ENCODE measurements at regions not wholly inside any gene's neighbourhood (a gene's known extent, or its start where the extent isn't known, plus 50 kb on each side); places are given as distances from the start of the nearest gene placed in this dataset.

DNA sequence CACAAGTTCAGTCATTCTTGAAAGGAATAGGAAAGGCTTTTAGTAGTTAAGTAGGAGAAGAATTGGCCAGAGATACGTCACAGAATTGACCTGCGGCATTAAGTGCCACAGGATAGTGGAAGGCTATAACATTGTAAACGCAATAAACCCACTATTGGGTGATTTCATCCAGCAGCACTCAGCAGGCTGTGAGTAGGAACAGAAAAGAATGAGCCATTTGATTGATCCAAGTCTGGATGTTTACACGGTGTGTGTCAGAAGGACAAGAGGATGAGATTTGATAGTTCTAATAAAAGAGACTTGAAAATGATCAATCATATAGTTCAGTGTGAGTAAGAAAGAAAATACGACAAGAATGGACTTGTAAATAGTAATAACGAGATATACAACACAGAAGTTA, 110.0 kb upstream of the MTAP start:
- Histone ChIP-seq H3K9me3 (peaks cover 0 to 16% (median 0%) of the 10 kb centered on the region in 3 donors), H3K36me3 (no peaks in the 10 kb centered on the region), H3K27ac (no peak overlapping the region), H3K4me1 (peaks cover 0 to 10% (median 0%) of the 10 kb centered on the region in 3 donors), H3K27me3 (peaks cover 4% of the 10 kb centered on the region), H3K4me3 (no peak overlapping the region)
- ATAC-seq, result no peak
- WGBS, 2 donors (ENCODE audit: low coverage in 1 of 2), result 71 to 72% methylated on average over 3 to 6 of the region's 6 CpGs
- TF ChIP-seq, protein P1, sequence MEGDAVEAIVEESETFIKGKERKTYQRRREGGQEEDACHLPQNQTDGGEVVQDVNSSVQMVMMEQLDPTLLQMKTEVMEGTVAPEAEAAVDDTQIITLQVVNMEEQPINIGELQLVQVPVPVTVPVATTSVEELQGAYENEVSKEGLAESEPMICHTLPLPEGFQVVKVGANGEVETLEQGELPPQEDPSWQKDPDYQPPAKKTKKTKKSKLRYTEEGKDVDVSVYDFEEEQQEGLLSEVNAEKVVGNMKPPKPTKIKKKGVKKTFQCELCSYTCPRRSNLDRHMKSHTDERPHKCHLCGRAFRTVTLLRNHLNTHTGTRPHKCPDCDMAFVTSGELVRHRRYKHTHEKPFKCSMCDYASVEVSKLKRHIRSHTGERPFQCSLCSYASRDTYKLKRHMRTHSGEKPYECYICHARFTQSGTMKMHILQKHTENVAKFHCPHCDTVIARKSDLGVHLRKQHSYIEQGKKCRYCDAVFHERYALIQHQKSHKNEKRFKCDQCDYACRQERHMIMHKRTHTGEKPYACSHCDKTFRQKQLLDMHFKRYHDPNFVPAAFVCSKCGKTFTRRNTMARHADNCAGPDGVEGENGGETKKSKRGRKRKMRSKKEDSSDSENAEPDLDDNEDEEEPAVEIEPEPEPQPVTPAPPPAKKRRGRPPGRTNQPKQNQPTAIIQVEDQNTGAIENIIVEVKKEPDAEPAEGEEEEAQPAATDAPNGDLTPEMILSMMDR (IDR thresholded peaks at IDR 0.05), result no peak

DNA sequence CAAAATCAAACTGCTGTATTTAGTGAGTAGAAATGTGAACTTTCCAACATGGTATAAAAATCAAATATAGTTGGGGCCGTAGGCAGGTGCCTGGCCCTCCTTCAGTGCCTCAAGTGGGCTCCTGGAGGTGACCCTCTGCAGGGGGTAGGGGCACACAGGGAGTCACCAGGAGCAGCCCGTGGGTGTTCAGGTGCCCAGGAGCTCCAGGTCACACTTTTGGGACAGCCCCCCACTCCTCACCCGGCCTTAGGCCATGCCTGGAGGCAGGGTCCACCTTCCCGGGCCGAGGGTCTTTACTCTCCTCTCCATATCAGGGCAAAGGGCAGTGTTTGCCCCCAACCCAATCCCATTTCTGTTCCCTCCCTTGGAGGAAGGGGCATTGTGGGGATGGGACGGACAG, 108.0 kb upstream of the MTAP start:
- Histone ChIP-seq H3K27ac (no peak overlapping the region), H3K27me3 (peaks cover 4% of the 10 kb centered on the region), H3K4me3 (no peak overlapping the region), H3K9me3 (peaks cover 0 to 16% (median 0%) of the 10 kb centered on the region in 3 donors), H3K36me3 (no peaks in the 10 kb centered on the region), H3K4me1 (peaks cover 0 to under 1% (median 0%) of the 10 kb centered on the region in 3 donors)
- 64 to 100% methylated on average over 1 to 6 of the region's 6 CpGs for WGBS, 2 donors (ENCODE audit: low coverage in 1 of 2)
- no peak for TF ChIP-seq POLR2A (IDR thresholded peaks at IDR 0.05)
- no peak for TF ChIP-seq POLR2AphosphoS5 (IDR thresholded peaks at IDR 0.05)
- TF ChIP-seq, protein P1 (IDR thresholded peaks at IDR 0.05), result no peak
- no peak for ATAC-seq

DNA sequence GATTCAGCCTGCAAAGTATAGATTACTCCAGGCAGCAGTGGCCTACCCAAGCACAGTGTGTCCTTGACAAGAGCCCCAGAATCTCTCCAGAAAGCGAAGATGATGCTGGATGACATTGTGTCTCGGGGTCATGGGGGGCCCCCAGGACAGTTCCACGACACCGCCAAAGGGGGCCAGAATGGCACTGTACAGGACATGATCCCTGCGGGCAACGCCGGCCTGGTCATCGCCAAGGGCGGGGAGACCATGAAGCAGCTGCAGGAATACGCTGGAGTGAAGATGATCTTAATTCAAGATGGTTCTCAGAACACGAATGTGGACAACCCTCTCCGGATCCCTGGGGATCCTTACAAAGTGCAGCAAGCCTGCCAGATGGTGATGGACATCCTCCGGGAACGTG, 107.0 kb upstream of the MTAP start:
- Histone ChIP-seq H3K4me3 (no peak overlapping the region), H3K36me3 (no peaks in the 10 kb centered on the region), H3K27ac (no peak overlapping the region), H3K9me3 (peaks cover 0 to 16% (median 0%) of the 10 kb centered on the region in 3 donors), H3K27me3 (peaks cover 4% of the 10 kb centered on the region), H3K4me1 (no peaks in the 10 kb centered on the region)
- no peak for ATAC-seq
- 96% methylated on average over 7 to 9 of the region's 14 CpGs for WGBS, 2 donors (ENCODE audit: low coverage in 1 of 2)
- TF ChIP-seq EP300 (IDR thresholded peaks at IDR 0.05) (no peak), POLR2A (IDR thresholded peaks at IDR 0.05) (no peak)

DNA sequence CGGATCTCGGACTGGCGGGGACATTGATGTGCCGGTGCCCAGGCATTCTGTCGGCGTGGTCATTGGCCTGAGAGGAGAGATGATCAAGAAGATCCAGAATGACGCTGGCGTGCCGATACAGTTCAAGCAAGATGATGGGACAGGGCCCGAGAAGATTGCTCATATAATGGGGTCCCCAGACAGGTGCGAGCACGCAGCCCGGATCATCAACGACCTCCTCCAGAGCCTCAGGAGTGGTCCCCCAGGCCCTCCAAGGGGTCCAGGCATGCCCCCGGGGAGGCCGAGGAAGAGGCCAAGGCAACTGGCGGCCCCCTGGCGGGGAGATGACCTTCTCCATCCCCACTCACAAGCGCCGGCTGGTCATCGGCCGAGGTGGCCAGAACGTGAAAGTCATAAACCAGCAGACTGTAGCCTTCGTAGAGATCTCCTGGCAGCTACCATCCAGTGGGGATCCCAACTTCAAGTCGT, 106.5 kb upstream of the MTAP start:
- TF ChIP-seq POLR2A (IDR thresholded peaks at IDR 0.05) (no peak), POLR2AphosphoS5 (IDR thresholded peaks at IDR 0.05) (no peak), EP300 (IDR thresholded peaks at IDR 0.05) (no peak)
- TF ChIP-seq, protein P1 (IDR thresholded peaks at IDR 0.05), result no peak
- 97% methylated on average over 13 of the region's 25 CpGs; no CpG with 5 or more reads in 1 of the 2 donors for WGBS, 2 donors (ENCODE audit: low coverage in 1 of 2)

DNA sequence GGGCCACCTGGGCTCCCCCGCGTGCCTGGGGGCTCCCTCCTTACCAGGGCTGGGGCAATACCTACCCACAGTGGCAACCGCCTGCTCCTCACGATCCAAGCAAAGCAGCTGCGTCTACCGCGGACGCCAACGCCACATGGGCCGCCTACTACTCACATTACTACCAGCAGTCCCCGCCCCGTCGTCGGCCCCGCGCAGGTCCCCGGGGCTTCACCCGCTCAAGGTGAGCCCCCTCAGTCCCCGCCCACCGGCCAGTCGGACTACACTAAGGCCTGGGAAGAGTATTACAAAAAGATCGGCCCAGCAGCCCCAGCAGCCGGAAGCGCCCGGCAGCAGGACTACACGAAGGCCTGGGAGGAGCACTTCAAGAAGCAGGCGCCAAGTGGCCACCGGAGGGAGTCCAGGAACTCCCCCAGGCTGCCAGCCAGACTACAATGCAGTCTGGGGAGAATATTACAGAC, 106.0 kb upstream of the MTAP start:
- H3K27ac ChIP-seq, result no peak overlapping the region
- H3K9me3 ChIP-seq, result peaks cover 0 to 16% (median 0%) of the 10 kb centered on the region in 3 donors
- 17% methylated on average over 1 of the region's 28 CpGs; no CpG with 5 or more reads in 1 of the 2 donors for WGBS, 2 donors (ENCODE audit: low coverage in 1 of 2)
- no peak for ATAC-seq
- TF ChIP-seq POLR2A (IDR thresholded peaks at IDR 0.05) (no peak), EP300 (IDR thresholded peaks at IDR 0.05) (no peak), POLR2AphosphoS5 (IDR thresholded peaks at IDR 0.05) (no peak)
- no peaks in the 10 kb centered on the region for H3K4me1 ChIP-seq
- H3K27me3 ChIP-seq, result peaks cover 4% of the 10 kb centered on the region
- no peaks in the 10 kb centered on the region for H3K36me3 ChIP-seq
- no peak overlapping the region for H3K4me3 ChIP-seq

More for the DNA sequence above, 106.5 kb upstream of the MTAP start:
- H3K9me3 ChIP-seq, result peaks cover 0 to 16% (median 0%) of the 10 kb centered on the region in 3 donors
- no peaks in the 10 kb centered on the region for H3K36me3 ChIP-seq
- peaks cover 4% of the 10 kb centered on the region for H3K27me3 ChIP-seq
- no peaks in the 10 kb centered on the region for H3K4me1 ChIP-seq
- ATAC-seq, result no peak
- no peak overlapping the region for H3K27ac ChIP-seq
- no peak overlapping the region for H3K4me3 ChIP-seq

DNA sequence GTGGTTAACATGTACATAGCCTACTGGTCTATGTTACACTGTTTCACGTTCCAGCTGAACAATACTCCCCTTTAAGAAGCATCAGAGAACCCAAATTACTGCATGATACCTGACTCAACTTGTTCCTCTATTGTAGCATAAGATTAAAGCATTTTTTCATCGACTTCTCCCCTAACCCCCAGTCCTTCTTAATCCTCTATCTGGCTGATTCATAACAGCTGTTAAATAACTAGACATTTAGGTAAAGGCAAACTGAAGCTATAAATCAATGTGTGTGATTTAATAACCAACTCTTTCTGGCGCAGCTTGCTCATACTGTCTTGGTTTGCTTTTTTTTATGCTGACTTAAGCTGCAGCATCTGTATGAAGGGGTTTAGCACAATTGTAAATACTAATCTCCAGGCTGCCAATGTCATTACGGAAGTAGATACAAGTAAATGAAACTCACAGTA, 94.2 kb upstream of the MTAP start:
- Histone ChIP-seq H3K27ac (no peak overlapping the region), H3K36me3 (no peaks in the 10 kb centered on the region), H3K9me3 (no peaks in the 10 kb centered on the region), H3K4me1 (no peaks in the 10 kb centered on the region), H3K27me3 (peaks cover 7% of the 10 kb centered on the region), H3K4me3 (no peak overlapping the region)
- ATAC-seq, result no peak
- WGBS, 2 donors (ENCODE audit: low coverage in 1 of 2), result 15 to 27% methylated on average over 4 of the region's 4 CpGs
- no peak for TF ChIP-seq POLR2AphosphoS5 (IDR thresholded peaks at IDR 0.05)
- no peak for TF ChIP-seq POLR2A (IDR thresholded peaks at IDR 0.05)
- no peak for TF ChIP-seq EP300 (IDR thresholded peaks at IDR 0.05)
- TF ChIP-seq, protein P1 (IDR thresholded peaks at IDR 0.05), result no peak

Measured in gastroesophageal sphincter (tissue), 4 donors.